ENCODE measurements at regions not wholly inside any gene's neighbourhood (a gene's known extent, or its start where the extent isn't known, plus 50 kb on each side); places are given as distances from the start of the nearest gene placed in this dataset.

DNA sequence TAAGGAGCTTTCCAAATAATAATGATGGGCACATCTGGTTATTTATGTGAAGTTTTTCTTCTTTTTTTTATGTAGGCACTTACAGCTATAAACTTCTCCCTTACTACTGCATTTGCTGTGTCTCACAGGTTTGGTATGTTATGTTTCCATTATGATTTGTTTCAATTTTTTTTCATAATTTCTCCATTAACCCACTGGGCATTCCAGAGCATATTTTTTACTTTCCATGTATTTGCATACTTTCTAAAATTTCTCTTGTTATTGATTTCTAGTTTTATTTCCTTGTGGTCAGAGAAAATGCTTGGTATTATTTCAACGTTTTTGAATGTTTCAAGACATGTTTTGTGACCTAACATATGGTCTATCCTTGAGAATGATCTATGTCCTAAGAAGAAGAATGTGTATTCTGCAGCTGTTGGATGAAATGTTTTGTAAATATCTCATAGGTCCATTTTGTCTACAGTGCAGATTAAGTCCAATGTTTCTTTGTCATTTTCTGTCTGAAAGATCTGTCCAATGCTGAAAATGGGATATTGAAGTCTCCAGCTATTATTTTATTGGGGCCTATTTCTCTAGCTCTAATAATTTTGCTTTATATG, 362.1 kb downstream of the DDX10 start:
- DNase-seq = no peak
- Histone ChIP-seq H3K4me1 (ENCODE audit: insufficient read depth, low read length) (no peaks in the 10 kb centered on the region), H3K27me3 (ENCODE audit: insufficient read depth, low read length, poor library complexity) (no peaks in the 10 kb centered on the region), H3K4me2 (ENCODE audit: insufficient read depth, low read length) (no peak overlapping the region), H3K79me2 (ENCODE audit: insufficient read depth, low read length) (no peaks in the 10 kb centered on the region), H3K36me3 (ENCODE audit: insufficient read depth, low read length) (no peaks in the 10 kb centered on the region), H3K9me3 (ENCODE audit: insufficient read depth, low read length, severe bottlenecking) (no peaks in the 10 kb centered on the region), H2AFZ (ENCODE audit: low read depth, low read length) (no peak overlapping the region), H3K27ac (ENCODE audit: low read length) (no peak overlapping the region), H3K4me3 (ENCODE audit: low read depth in 1 of 2, low read length in 2 of 2) (no peak overlapping the region), H4K20me1 (ENCODE audit: insufficient read depth, low read length) (no peaks in the 10 kb centered on the region), H3K9ac (ENCODE audit: low read depth, low read length) (no peak overlapping the region)
- ATAC-seq (ENCODE audit: insufficient read depth, low read depth) = no peak
- no peak for TF ChIP-seq EZH2 (IDR thresholded peaks at IDR 0.05; ENCODE audit: borderline replicate concordance, low read depth, low read length, severe bottlenecking)
- TF ChIP-seq, protein P1, sequence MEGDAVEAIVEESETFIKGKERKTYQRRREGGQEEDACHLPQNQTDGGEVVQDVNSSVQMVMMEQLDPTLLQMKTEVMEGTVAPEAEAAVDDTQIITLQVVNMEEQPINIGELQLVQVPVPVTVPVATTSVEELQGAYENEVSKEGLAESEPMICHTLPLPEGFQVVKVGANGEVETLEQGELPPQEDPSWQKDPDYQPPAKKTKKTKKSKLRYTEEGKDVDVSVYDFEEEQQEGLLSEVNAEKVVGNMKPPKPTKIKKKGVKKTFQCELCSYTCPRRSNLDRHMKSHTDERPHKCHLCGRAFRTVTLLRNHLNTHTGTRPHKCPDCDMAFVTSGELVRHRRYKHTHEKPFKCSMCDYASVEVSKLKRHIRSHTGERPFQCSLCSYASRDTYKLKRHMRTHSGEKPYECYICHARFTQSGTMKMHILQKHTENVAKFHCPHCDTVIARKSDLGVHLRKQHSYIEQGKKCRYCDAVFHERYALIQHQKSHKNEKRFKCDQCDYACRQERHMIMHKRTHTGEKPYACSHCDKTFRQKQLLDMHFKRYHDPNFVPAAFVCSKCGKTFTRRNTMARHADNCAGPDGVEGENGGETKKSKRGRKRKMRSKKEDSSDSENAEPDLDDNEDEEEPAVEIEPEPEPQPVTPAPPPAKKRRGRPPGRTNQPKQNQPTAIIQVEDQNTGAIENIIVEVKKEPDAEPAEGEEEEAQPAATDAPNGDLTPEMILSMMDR (IDR thresholded peaks at IDR 0.05; ENCODE audit: borderline replicate concordance, extremely low read depth, low read length, poor library complexity, severe bottlenecking) = no peak

DNA sequence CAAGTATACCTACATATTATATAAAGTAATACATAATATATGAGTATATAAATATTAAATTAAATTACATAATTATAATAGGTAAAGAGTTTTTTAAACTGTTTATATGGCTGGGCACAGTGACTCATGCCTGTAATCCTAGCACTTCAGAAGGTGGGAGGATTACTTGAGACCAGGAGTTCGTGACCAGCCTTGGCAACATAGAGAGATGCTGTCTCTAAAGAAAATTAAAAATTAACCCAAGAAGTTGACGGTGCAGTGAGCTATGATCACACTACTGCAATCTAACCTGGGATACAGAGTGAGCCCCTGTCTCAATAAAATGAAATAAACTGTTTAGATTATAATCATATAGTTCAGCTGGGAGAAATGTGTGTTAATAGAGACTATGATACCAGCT, 363.0 kb downstream of the DDX10 start:
- DNase-seq (no peak), ATAC-seq (ENCODE audit: insufficient read depth, low read depth) (no peak)
- Histone ChIP-seq H3K27ac (ENCODE audit: low read length) (no peak overlapping the region), H3K4me2 (ENCODE audit: insufficient read depth, low read length) (no peak overlapping the region), H3K4me1 (ENCODE audit: insufficient read depth, low read length) (no peaks in the 10 kb centered on the region), H3K9me3 (ENCODE audit: insufficient read depth, low read length, severe bottlenecking) (no peaks in the 10 kb centered on the region), H3K4me3 (ENCODE audit: low read depth in 1 of 2, low read length in 2 of 2) (no peak overlapping the region), H2AFZ (ENCODE audit: low read depth, low read length) (no peak overlapping the region), H3K79me2 (ENCODE audit: insufficient read depth, low read length) (no peaks in the 10 kb centered on the region), H3K9ac (ENCODE audit: low read depth, low read length) (no peak overlapping the region), H3K36me3 (ENCODE audit: insufficient read depth, low read length) (no peaks in the 10 kb centered on the region), H3K27me3 (ENCODE audit: insufficient read depth, low read length, poor library complexity) (no peaks in the 10 kb centered on the region), H4K20me1 (ENCODE audit: insufficient read depth, low read length) (no peaks in the 10 kb centered on the region)
- no peak for TF ChIP-seq EZH2 (IDR thresholded peaks at IDR 0.05; ENCODE audit: borderline replicate concordance, low read depth, low read length, severe bottlenecking)
- TF ChIP-seq, protein P1 (IDR thresholded peaks at IDR 0.05; ENCODE audit: borderline replicate concordance, extremely low read depth, low read length, poor library complexity, severe bottlenecking) = no peak

DNA sequence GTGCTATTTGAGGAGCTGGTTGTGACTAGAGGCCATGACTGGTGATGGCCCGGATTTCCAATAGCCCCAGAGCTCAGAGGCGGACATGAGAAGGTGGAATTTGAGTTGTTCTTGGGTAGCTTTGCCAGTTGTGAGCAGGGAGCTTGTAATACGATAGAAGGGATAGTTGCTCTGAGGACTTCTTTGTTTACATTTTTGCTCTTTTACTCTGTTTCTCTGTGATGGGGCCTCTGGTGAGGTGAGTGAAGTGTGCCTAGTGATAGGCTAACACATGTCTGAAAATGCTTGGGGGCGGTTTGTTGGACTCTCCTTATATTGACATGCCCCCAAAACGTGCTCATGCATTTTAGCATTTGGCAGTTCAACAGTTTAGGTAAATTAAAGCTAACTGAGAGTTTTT, 365.1 kb downstream of the DDX10 start:
- Histone ChIP-seq H3K27ac (ENCODE audit: low read length) (no peak overlapping the region), H4K20me1 (ENCODE audit: insufficient read depth, low read length) (no peaks in the 10 kb centered on the region), H3K4me1 (ENCODE audit: insufficient read depth, low read length) (no peaks in the 10 kb centered on the region), H3K27me3 (ENCODE audit: insufficient read depth, low read length, poor library complexity) (no peaks in the 10 kb centered on the region), H3K9me3 (ENCODE audit: insufficient read depth, low read length, severe bottlenecking) (no peaks in the 10 kb centered on the region), H3K79me2 (ENCODE audit: insufficient read depth, low read length) (no peaks in the 10 kb centered on the region), H3K4me3 (ENCODE audit: low read depth in 1 of 2, low read length in 2 of 2) (no peak overlapping the region), H2AFZ (ENCODE audit: low read depth, low read length) (no peak overlapping the region), H3K36me3 (ENCODE audit: insufficient read depth, low read length) (no peaks in the 10 kb centered on the region), H3K9ac (ENCODE audit: low read depth, low read length) (no peak overlapping the region), H3K4me2 (ENCODE audit: insufficient read depth, low read length) (no peak overlapping the region)
- no peak for TF ChIP-seq EZH2 (IDR thresholded peaks at IDR 0.05; ENCODE audit: borderline replicate concordance, low read depth, low read length, severe bottlenecking)
- TF ChIP-seq, protein P1 (IDR thresholded peaks at IDR 0.05; ENCODE audit: borderline replicate concordance, extremely low read depth, low read length, poor library complexity, severe bottlenecking) = no peak
- no peak for DNase-seq
- no peak for ATAC-seq (ENCODE audit: insufficient read depth, low read depth)
